Mesendoderm (in vitro differentiated cells): ENCODE measurements at regions not wholly inside any gene's neighbourhood (a gene's known extent, or its start where the extent isn't known, plus 50 kb on each side); places are given as distances from the start of the nearest gene placed in this dataset.
A peak's percentile ranks its signal among the peaks of the same experiment; 100 is the strongest.

Experiments used
- DNase-seq: peaks from one replicate; pipeline ENCODE4 v3.0.0; 2013
- H2AK5ac ChIP-seq: 2 replicates; pipeline ENCODE4 v1.6.1; 2013; ENCODE audit warnings: low read length, inconsistent platforms
- H2BK120ac ChIP-seq: 2 replicates; pipeline ENCODE4 v1.6.1; 2013; ENCODE audit warnings: low read depth, mild to moderate bottlenecking, low read length, moderate library complexity, mixed read lengths
- H2BK15ac ChIP-seq: replicated peaks from 2 replicates; pipeline ENCODE4 v1.6.1; 2013; ENCODE audit warnings: low read depth, mild to moderate bottlenecking, moderate library complexity
- H2BK5ac ChIP-seq: 2 replicates; pipeline ENCODE4 v1.6.1; 2013; ENCODE audit warnings: low read length, inconsistent platforms
- H3K18ac ChIP-seq: 2 replicates; pipeline ENCODE4 v1.6.1; 2013; ENCODE audit warnings: mild to moderate bottlenecking, low read length, mixed read lengths
- H3K23ac ChIP-seq: one replicate; pipeline ENCODE4 v1.6.1; 2013; ENCODE audit warnings: low read length
- H3K27ac ChIP-seq: 2 replicates; pipeline ENCODE4 v1.5.1; 2013; ENCODE audit warnings: low read depth, mild to moderate bottlenecking, inconsistent platforms, low read length, moderate library complexity
- H3K27me3 ChIP-seq: 2 replicates; pipeline ENCODE4 v1.6.1; 2013; ENCODE audit warnings: low read length, control low read depth, mild to moderate bottlenecking, inconsistent platforms; ENCODE audit not compliant: insufficient read depth, poor library complexity
- H3K36me3 ChIP-seq: 2 replicates; pipeline ENCODE4 v1.6.1; 2013; ENCODE audit warnings: low read length, inconsistent platforms; ENCODE audit not compliant: control insufficient read depth, insufficient read depth
- H3K4ac ChIP-seq: one replicate; pipeline ENCODE4 v1.6.1; 2013; ENCODE audit warnings: low read depth, mild to moderate bottlenecking, low read length, moderate library complexity
- H3K4me1 ChIP-seq: 2 replicates; pipeline ENCODE4 v1.6.1; 2013; ENCODE audit warnings: low read depth, low read length, inconsistent platforms; ENCODE audit not compliant: control insufficient read depth
- H3K4me2 ChIP-seq: 2 replicates; pipeline ENCODE4 v1.6.1; 2013; ENCODE audit warnings: low read length
- H3K4me3 ChIP-seq: 2 replicates; pipeline ENCODE4 v1.5.1; 2013; ENCODE audit warnings: mild to moderate bottlenecking, low read length
- H3K56ac ChIP-seq: one replicate; pipeline ENCODE4 v1.6.1; 2013; ENCODE audit warnings: low read length
- H3K79me1 ChIP-seq: 2 replicates; pipeline ENCODE4 v1.6.1; 2013; ENCODE audit warnings: low read length, inconsistent platforms
- H3K79me2 ChIP-seq: 2 replicates; pipeline ENCODE4 v1.6.1; 2013; ENCODE audit warnings: mild to moderate bottlenecking, low read length; ENCODE audit not compliant: control insufficient read depth, insufficient read depth
- H3K9ac ChIP-seq: 2 replicates; pipeline ENCODE4 v1.6.1; 2013; ENCODE audit warnings: low read length, inconsistent platforms
- H4K5ac ChIP-seq: one replicate; pipeline ENCODE4 v1.6.1; 2013; ENCODE audit warnings: low read length
- H4K8ac ChIP-seq: one replicate; pipeline ENCODE4 v1.6.1; 2013; ENCODE audit warnings: low read depth, mild to moderate bottlenecking, control low read depth, low read length, moderate library complexity
- WGBS: extraction: QIAGEN DNeasy Blood & Tissue Kit; methylation state at CpG from one replicate; pipeline ENCODE4 v1.1.7; 2013; ENCODE audit warnings: low lambda C conversion rate, missing lambda C conversion rate; ENCODE audit not compliant: insufficient coverage; ENCODE audit errors: extremely low coverage; 5-methylcytosine and 5-hydroxymethylcytosine counted together

DNA sequence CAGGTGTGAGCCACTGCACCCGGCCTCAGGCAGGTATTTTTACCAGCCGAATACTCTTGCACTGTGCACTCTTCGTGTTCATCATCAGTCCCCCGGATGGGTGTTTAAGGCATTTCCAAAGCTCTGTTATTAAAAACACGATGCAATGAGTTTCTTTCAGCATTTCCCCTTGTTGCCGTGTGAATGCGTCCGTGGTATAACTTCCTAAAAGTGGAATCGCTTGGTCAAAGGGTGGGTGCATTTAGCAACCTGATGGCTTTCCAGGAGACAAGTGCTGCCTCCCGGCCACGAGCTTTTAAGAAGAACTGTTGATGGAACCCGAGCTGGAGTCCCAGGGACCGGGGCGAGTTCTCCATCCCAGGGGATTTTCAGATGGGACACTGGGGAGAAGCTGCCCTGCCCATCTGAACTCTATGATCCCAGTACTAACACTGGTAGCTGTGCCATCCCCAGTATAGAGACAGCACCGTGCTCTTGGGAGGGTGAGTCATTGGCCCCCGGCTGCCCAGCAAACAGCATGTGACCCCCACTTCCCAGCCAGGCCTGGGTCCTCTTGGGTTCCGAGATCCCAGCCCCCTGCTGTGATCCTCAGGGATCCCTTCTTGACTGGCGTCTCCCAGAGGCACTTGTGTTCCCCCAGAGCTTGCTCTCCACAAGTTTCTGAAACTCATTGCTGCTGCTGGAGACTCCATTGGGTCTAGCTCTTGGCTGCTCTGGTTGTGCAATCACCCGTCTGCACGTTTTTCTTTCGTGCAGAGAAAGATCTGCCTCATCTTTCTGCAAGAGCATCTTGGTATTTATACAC, 169.5 kb upstream of the IER5L start:
- no peaks in the 10 kb centered on the region for H3K79me1 ChIP-seq
- no peak overlapping the region for H3K4me3 ChIP-seq
- H3K23ac ChIP-seq: no peak overlapping the region
- no peak overlapping the region for H2BK5ac ChIP-seq
- no peaks in the 10 kb centered on the region for H3K79me2 ChIP-seq
- no CpG with 5 or more reads among the region's 21 CpGs for WGBS
- H2BK120ac ChIP-seq: no peak overlapping the region
- H3K4me2 ChIP-seq: no peak overlapping the region
- H3K4ac ChIP-seq: no peak overlapping the region
- no peak overlapping the region for H3K9ac ChIP-seq
- H3K27ac ChIP-seq: no peak overlapping the region
- H2AK5ac ChIP-seq: no peak overlapping the region
- no peak overlapping the region for H4K8ac ChIP-seq
- no peaks in the 10 kb centered on the region for H3K36me3 ChIP-seq
- H3K4me1 ChIP-seq: peaks cover 5% of the 10 kb centered on the region
- H2BK15ac ChIP-seq: no peak overlapping the region
- no peak overlapping the region for H4K5ac ChIP-seq
- no peak overlapping the region for H3K18ac ChIP-seq
- no peak overlapping the region for H3K56ac ChIP-seq
- no peaks in the 10 kb centered on the region for H3K27me3 ChIP-seq
- DNase-seq: no peak

DNA sequence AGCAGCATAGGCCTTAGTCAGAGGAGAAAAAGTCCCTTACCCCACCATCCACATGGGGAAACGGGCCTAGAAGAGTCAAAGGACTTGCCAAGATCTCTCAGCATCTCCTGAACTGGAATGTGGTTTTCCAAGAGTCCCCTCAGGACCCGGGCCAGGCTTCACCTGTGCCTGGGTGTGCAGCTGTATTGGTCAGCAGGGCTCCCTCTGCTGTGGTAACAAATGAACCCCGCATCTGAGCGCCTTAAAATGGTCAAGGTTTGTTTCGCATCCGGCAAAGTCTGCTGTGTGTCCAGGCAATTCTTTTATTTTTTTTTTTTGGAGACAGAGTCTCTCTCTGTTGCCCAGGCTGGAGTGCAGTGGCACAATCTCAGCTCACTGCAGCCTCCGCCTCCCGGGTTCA, 168.0 kb upstream of the IER5L start:
- H3K56ac ChIP-seq: peak overlapping the region; percentile 46
- no peak overlapping the region for H3K18ac ChIP-seq
- H3K27me3 ChIP-seq: no peaks in the 10 kb centered on the region
- WGBS: no CpG with 5 or more reads among the region's 8 CpGs
- H3K4me3 ChIP-seq: no peak overlapping the region
- no peak overlapping the region for H2AK5ac ChIP-seq
- H2BK15ac ChIP-seq: no peak overlapping the region
- H3K4me2 ChIP-seq: no peak overlapping the region
- H2BK120ac ChIP-seq: no peak overlapping the region
- H3K4ac ChIP-seq: no peak overlapping the region
- H4K8ac ChIP-seq: no peak overlapping the region
- H2BK5ac ChIP-seq: no peak overlapping the region
- no peaks in the 10 kb centered on the region for H3K79me2 ChIP-seq
- no peaks in the 10 kb centered on the region for H3K36me3 ChIP-seq
- no peak overlapping the region for H4K5ac ChIP-seq
- no peak overlapping the region for H3K27ac ChIP-seq
- no peak for DNase-seq
- H3K79me1 ChIP-seq: no peaks in the 10 kb centered on the region
- no peak overlapping the region for H3K9ac ChIP-seq
- peaks cover 5% of the 10 kb centered on the region for H3K4me1 ChIP-seq
- H3K23ac ChIP-seq: no peak overlapping the region

DNA sequence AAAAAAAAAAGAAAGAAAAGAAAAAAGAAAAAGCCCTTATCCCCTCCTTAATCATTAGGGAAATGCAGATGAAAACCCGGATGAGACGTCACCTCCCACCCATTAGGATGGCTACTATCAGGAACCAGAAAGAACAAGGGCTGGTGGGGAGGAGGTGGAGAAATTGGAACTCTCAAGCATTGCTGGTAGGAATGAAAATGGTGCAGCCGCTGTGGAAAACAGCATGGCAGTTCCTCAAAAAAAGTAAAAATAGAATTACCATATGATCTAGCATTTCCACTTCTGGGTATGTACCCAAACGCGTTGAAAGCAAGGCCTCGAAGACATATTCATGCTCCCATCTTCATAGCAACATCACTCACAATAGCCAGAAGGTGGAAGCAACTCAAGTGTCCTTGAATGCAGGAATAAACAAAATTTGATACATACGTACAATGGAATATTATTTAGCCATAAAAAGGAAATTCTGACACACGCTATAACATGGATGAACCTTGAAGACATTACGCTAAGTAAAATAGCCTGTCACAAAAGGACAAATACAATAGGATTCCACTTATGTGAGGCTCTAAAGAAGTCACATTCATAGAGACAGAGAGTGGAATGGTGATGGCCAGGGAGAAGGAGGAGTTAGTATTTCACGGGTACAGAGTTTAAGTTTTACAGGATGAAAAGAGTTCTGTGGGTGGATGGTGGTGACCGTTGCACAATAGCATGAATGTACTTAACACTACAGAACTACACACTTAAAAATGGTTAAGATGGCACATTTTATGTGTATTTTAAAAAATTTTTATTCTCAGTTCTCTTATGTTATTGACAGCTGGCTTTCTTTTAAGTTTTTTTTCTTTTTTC, 166.8 kb upstream of the IER5L start:
- Histone ChIP-seq H2AK5ac (no peak overlapping the region), H4K5ac (no peak overlapping the region), H3K23ac (no peak overlapping the region), H3K27ac (no peak overlapping the region), H3K79me2 (no peaks in the 10 kb centered on the region), H3K4me2 (no peak overlapping the region), H3K4me1 (peaks cover 3% of the 10 kb centered on the region), H2BK5ac (no peak overlapping the region), H3K4me3 (no peak overlapping the region), H3K27me3 (no peaks in the 10 kb centered on the region), H4K8ac (no peak overlapping the region), H2BK120ac (no peak overlapping the region), H3K36me3 (no peaks in the 10 kb centered on the region), H3K79me1 (no peaks in the 10 kb centered on the region), H3K56ac (no peak overlapping the region), H3K4ac (no peak overlapping the region), H2BK15ac (no peak overlapping the region), H3K18ac (no peak overlapping the region), H3K9ac (no peak overlapping the region)
- DNase-seq: no peak
- WGBS: no CpG with 5 or more reads among the region's 11 CpGs

DNA sequence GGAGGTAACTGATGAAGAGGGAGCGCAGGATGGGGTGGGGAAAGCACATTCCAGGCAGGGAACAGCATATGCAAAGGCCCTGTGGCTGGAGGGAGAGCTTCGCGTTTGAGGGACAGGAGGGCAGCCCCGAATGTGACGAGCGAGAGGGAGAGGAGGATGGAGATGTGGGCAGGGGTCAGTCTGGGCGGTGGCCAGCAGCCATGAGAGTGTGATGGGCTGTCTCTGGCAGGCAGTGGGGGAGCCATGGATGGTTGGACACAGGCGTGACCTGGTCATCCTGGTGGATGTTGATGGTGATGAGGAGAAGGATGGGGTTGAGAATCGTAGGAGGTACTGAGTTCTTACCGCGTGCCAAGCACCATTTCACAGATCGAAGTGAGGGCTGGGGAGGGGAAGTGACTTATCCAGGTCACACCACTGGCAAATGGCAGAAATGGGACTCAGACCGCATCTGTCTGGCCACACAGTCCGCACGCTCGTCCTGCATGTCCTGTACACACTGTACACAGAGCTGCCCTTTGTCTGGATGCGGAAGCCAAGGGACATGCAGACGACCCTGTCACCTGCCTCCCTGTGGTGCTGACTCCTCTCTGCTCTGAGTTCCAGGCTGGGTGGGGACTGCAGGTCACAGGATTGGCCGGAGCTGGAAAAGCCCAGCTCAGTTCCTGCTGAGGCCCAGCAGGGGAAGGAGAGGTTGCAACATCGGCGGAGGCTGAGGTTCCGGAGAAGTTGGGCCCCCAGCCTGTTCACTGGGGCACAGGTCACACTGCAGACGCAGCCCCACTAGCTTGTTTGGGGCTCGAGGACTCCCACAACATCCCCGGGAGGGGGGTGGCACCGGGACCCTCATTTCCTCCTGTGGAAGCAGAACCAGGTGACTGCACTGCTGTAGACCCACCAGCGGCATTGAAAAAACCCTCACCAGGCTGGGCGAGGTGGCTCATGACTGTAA, 165.6 kb upstream of the IER5L start:
- H3K27ac ChIP-seq: no peak overlapping the region
- WGBS: no CpG with 5 or more reads among the region's 28 CpGs
- H3K4me1 ChIP-seq: peaks cover 1% of the 10 kb centered on the region

DNA sequence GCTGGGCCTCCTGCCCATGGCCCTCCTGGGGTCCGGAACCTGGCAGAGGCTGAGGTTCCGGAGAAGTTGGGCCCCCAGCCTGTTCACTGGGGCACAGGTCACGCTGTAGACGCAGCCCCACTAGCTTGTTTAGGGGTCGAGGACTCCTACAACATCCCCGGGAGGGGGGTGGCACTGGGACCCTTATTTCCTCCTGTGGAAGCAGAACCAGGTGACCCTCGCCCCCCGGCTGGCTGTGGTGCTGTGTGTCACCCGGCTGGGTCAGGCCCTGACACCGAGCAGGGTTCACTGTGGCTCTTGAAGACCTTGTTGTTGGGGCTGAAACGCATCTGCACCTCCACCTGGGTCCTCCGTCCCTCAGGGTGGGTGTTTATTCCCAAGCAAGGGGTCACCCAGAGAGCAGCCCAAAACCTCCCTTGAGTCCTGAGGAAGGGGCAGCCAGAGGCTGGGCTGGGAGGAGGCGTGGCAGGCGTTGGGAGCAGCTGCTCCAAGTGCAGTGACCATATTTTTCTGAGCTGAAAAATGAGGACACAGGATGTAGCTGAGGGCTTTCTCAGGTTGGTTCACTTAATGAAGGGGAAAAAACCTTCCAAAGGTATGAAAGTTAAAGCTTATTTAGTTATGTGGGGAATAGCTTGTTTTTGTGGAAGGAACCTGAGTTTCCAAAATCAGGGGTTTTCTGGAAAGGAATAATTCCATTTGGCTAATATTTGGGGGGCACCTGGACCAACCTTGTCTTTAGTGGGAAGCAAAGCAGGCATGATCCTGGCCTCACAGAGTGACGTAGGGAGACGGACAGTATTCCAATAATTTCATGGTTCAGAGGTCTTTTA, 164.7 kb upstream of the IER5L start:
- no peak overlapping the region for H2AK5ac ChIP-seq
- no CpG with 5 or more reads among the region's 16 CpGs for WGBS
- no peak overlapping the region for H3K4me3 ChIP-seq
- no peaks in the 10 kb centered on the region for H3K36me3 ChIP-seq
- no peaks in the 10 kb centered on the region for H3K27me3 ChIP-seq
- no peak overlapping the region for H3K4me2 ChIP-seq
- H3K79me2 ChIP-seq: no peaks in the 10 kb centered on the region
- no peak overlapping the region for H3K23ac ChIP-seq
- H3K56ac ChIP-seq: no peak overlapping the region
- no peak overlapping the region for H3K9ac ChIP-seq
- no peak overlapping the region for H3K4ac ChIP-seq
- H2BK15ac ChIP-seq: no peak overlapping the region
- H4K8ac ChIP-seq: no peak overlapping the region
- peaks cover 2% of the 10 kb centered on the region for H3K4me1 ChIP-seq
- H3K79me1 ChIP-seq: no peaks in the 10 kb centered on the region
- no peak overlapping the region for H2BK5ac ChIP-seq
- H3K27ac ChIP-seq: no peak overlapping the region
- no peak for DNase-seq
- H4K5ac ChIP-seq: no peak overlapping the region
- H2BK120ac ChIP-seq: no peak overlapping the region
- no peak overlapping the region for H3K18ac ChIP-seq

More for the DNA sequence above, 165.6 kb upstream of the IER5L start:
- Histone ChIP-seq H2AK5ac (no peak overlapping the region), H3K23ac (no peak overlapping the region), H3K18ac (no peak overlapping the region), H4K5ac (no peak overlapping the region), H3K27me3 (no peaks in the 10 kb centered on the region), H3K4me3 (no peak overlapping the region), H3K79me1 (no peaks in the 10 kb centered on the region), H3K79me2 (no peaks in the 10 kb centered on the region), H4K8ac (no peak overlapping the region), H2BK15ac (no peak overlapping the region), H2BK5ac (no peak overlapping the region), H3K4me2 (no peak overlapping the region), H3K9ac (no peak overlapping the region), H2BK120ac (no peak overlapping the region), H3K36me3 (no peaks in the 10 kb centered on the region), H3K4ac (no peak overlapping the region), H3K56ac (no peak overlapping the region)
- no peak for DNase-seq
